ENCODE measurements at regions not wholly inside any gene's neighbourhood (a gene's known extent, or its start where the extent isn't known, plus 50 kb on each side); places are given as distances from the start of the nearest gene placed in this dataset.
A peak's percentile ranks its signal among the peaks of the same experiment; 100 is the strongest.

DNA sequence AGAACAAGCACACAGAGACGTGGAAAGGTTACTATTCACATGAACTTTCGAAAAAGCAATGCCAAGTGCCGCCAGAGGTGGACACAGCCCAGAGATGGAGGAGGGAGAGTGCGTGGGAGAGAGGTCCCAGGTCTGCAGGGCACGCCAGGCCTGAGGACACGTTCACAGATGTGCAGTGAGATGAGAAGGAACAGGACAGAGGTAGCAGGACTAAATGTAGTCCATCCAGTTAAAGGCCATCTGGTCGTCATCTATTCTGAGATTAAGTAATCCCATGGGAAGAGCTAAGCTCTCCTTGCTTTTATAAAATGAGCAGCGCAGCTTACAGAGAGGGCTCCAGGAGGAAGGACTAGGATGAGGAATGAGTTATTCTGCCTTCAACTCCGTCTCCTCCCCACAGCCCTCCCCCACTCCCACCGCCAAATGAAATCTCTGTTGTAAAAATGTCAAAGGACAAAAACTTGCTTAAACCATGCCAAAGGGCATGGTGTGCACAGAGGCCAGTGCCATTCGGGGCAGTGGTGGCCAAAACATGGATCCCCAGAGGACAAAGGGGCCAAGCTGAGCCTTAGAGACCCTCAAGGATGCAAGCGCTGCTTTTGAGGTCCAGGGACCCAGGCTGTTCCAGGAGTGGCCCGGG is 85.4 kb upstream of the SLC25A33 start:
- ATAC-seq (ENCODE audit: low read depth): no peak

DNA sequence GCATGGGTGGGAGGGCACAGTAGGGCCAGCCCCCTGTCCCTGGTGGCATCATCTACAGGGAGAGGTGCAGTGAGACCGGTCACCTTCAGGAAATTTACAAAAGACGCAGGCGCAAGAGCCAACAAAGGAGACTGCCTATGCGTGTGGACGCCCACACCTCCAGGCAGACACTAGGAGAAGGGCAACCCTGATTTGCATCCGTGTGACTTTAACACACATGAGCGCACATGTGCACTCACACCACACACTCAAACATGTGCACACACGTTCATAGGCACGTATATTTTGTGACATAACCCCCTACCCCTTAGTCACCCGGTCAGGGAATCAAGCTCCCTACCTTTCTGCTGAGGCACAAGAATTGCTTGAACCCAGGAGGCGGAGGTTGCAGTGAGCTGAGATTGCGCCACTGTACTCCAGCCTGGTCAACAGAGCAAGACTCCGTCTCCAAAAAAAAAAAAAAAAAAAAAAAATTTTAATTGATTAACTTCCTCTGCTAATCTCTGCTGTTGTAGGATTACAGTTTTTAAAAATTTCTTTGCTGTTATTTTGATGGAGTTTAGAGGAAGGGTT is 84.7 kb upstream of the SLC25A33 start:
- Histone ChIP-seq H3K27ac (ENCODE audit: poor library complexity, severe bottlenecking) (no peak overlapping the region), H3K36me3 (ENCODE audit: low read depth) (no peaks in the 10 kb centered on the region), H3K4me3 (ENCODE audit: severe bottlenecking) (no peak overlapping the region), H3K9me3 (ENCODE audit: severe bottlenecking) (no peaks in the 10 kb centered on the region), H3K4me1 (ENCODE audit: insufficient read depth, poor library complexity, severe bottlenecking) (no peaks in the 10 kb centered on the region), H3K27me3 (ENCODE audit: insufficient read depth, poor library complexity, severe bottlenecking) (no peaks in the 10 kb centered on the region)
- ATAC-seq (ENCODE audit: low read depth) (no peak), DNase-seq (ENCODE audit: low spot score) (no peak)
- TF ChIP-seq, protein P1, sequence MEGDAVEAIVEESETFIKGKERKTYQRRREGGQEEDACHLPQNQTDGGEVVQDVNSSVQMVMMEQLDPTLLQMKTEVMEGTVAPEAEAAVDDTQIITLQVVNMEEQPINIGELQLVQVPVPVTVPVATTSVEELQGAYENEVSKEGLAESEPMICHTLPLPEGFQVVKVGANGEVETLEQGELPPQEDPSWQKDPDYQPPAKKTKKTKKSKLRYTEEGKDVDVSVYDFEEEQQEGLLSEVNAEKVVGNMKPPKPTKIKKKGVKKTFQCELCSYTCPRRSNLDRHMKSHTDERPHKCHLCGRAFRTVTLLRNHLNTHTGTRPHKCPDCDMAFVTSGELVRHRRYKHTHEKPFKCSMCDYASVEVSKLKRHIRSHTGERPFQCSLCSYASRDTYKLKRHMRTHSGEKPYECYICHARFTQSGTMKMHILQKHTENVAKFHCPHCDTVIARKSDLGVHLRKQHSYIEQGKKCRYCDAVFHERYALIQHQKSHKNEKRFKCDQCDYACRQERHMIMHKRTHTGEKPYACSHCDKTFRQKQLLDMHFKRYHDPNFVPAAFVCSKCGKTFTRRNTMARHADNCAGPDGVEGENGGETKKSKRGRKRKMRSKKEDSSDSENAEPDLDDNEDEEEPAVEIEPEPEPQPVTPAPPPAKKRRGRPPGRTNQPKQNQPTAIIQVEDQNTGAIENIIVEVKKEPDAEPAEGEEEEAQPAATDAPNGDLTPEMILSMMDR (IDR thresholded peaks at IDR 0.05; ENCODE audit: poor library complexity, severe bottlenecking): no peak

More for the DNA sequence above, 85.4 kb upstream of the SLC25A33 start:
- TF ChIP-seq, protein P1 (IDR thresholded peaks at IDR 0.05; ENCODE audit: poor library complexity, severe bottlenecking): no peak
- H3K9me3 ChIP-seq (ENCODE audit: severe bottlenecking): no peaks in the 10 kb centered on the region
- no peak for DNase-seq (ENCODE audit: low spot score)
- no peak overlapping the region for H3K4me3 ChIP-seq (ENCODE audit: severe bottlenecking)
- H3K27ac ChIP-seq (ENCODE audit: poor library complexity, severe bottlenecking): no peak overlapping the region
- no peaks in the 10 kb centered on the region for H3K36me3 ChIP-seq (ENCODE audit: low read depth)
- H3K4me1 ChIP-seq (ENCODE audit: insufficient read depth, poor library complexity, severe bottlenecking): no peaks in the 10 kb centered on the region
- no peaks in the 10 kb centered on the region for H3K27me3 ChIP-seq (ENCODE audit: insufficient read depth, poor library complexity, severe bottlenecking)

DNA sequence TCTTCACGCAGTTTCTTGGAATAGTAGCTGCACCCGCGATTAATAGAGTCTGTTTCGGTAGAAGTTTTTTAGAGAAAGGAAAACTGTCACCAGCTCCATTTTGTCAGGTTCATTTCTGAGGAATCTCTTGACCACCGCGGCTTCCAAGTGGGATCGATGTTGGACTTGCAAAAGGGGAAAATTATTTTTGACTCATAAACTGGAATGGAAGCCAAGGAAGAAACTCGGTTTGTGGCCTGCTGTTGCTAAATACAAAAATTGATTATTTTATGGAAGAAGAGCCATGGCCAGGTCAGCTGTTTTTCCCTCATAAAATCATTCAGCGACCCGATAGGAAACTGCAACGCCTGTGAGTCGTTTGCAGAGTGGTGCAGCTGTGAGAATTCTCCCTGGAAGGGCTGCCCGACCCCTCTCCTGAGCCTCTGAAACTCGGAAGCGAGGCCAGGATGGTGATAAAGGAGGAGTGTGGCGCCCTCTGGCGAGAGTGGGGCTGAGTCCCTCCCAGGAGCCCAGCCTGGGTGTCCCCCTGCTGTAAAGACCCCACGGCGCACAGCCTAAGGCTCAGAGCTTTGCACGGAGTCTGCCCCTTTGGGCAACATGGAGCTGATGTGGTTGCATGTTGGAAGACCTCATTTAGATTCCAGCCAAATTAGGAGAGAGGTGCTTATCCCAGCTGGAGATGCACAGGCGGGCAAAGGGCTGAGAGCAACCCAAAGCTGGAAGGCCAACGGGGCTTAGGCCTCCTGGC is 83.6 kb upstream of the SLC25A33 start:
- ATAC-seq (ENCODE audit: low read depth) (peak; percentile 52; the same call in 1 of the 3 replicates), DNase-seq (ENCODE audit: low spot score) (no peak)
- H3K4me1 ChIP-seq (ENCODE audit: insufficient read depth, poor library complexity, severe bottlenecking): no peaks in the 10 kb centered on the region
- H3K4me3 ChIP-seq (ENCODE audit: severe bottlenecking): no peak overlapping the region
- TF ChIP-seq, protein P1 (IDR thresholded peaks at IDR 0.05; ENCODE audit: poor library complexity, severe bottlenecking): peak; percentile 73
- no peaks in the 10 kb centered on the region for H3K9me3 ChIP-seq (ENCODE audit: severe bottlenecking)
- no peaks in the 10 kb centered on the region for H3K27me3 ChIP-seq (ENCODE audit: insufficient read depth, poor library complexity, severe bottlenecking)
- H3K27ac ChIP-seq (ENCODE audit: poor library complexity, severe bottlenecking): no peak overlapping the region
- no peaks in the 10 kb centered on the region for H3K36me3 ChIP-seq (ENCODE audit: low read depth)

DNA sequence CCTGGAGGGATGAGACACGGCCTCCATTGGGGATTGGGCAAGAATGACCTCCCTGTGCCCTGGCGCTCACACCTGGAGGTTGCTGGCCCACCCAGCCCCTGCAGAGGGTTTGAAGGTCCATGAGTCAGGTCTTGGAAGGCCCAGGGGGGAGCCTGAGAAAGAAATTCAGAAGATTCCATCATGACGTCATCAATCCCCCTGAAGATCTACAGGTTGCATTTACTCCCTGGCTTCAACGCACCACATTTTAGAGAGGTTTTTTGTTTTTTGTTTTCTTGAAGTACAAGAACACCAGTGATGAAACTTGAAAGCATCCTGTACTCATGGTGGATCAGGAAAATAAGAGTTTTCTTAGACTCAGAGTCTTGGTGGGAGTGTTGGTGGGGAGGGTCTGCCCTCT is 82.4 kb upstream of the SLC25A33 start:
- Histone ChIP-seq H3K9me3 (ENCODE audit: severe bottlenecking) (no peaks in the 10 kb centered on the region), H3K4me1 (ENCODE audit: insufficient read depth, poor library complexity, severe bottlenecking) (no peaks in the 10 kb centered on the region), H3K27me3 (ENCODE audit: insufficient read depth, poor library complexity, severe bottlenecking) (no peaks in the 10 kb centered on the region), H3K36me3 (ENCODE audit: low read depth) (no peaks in the 10 kb centered on the region), H3K4me3 (ENCODE audit: severe bottlenecking) (no peak overlapping the region), H3K27ac (ENCODE audit: poor library complexity, severe bottlenecking) (no peak overlapping the region)
- DNase-seq (ENCODE audit: low spot score): no peak
- TF ChIP-seq, protein P1 (IDR thresholded peaks at IDR 0.05; ENCODE audit: poor library complexity, severe bottlenecking): no peak
- ATAC-seq (ENCODE audit: low read depth): no peak
